HG02763 (cell line): ENCODE measurements at regions not wholly inside any gene's neighbourhood (a gene's known extent, or its start where the extent isn't known, plus 50 kb on each side); places are given as distances from the start of the nearest gene placed in this dataset.
"Not testable (repeated sequence)": the region's sequence is repeated elsewhere in the genome, so short reads cannot be mapped to it uniquely, and the experiment has no call there.

ENCODE experiments used
- ATAC-seq: cut with Tn5 transposase; IDR thresholded peaks from one replicate; pipeline ENCODE4 v1.9.1; 2021; ENCODE audit warnings: mild to moderate bottlenecking, moderate library complexity; ENCODE audit not compliant: unreplicated experiment

- ATAC-seq, result no peak
Observed at GRCh38 chrX:9372866-9373265, 92.0 kb upstream of the TBL1X start.

GRCh38 chrX:9373789-9374188 lies 91.1 kb upstream of the TBL1X start:
- no peak for ATAC-seq

GRCh38 chrX:9374555-9374954 lies 90.3 kb upstream of the TBL1X start:
- ATAC-seq, result no peak

GRCh38 chrX:9376111-9376510 lies 88.7 kb upstream of the TBL1X start:
- no peak for ATAC-seq

- ATAC-seq, result not testable (repeated sequence)
Observed at GRCh38 chrX:9377216-9377615, 87.6 kb upstream of the TBL1X start.

- ATAC-seq, result no peak
Observed at GRCh38 chrX:9378980-9379696, 85.7 kb upstream of the TBL1X start.

- no peak for ATAC-seq
Observed at GRCh38 chrX:9379697-9380551, 84.9 kb upstream of the TBL1X start.

GRCh38 chrX:9383655-9384054 lies 81.2 kb upstream of the TBL1X start:
- ATAC-seq, result no peak

GRCh38 chrX:9388450-9388849 lies 76.4 kb upstream of the TBL1X start:
- no peak for ATAC-seq

- no peak for ATAC-seq
Observed at GRCh38 chrX:9390121-9390520, 74.7 kb upstream of the TBL1X start.

GRCh38 chrX:9390693-9391368 lies 74.0 kb upstream of the TBL1X start:
- no peak for ATAC-seq

GRCh38 chrX:9392445-9392844 lies 72.4 kb upstream of the TBL1X start:
- ATAC-seq, result no peak

- ATAC-seq, result no peak
Observed at GRCh38 chrX:9393571-9393970, 71.3 kb upstream of the TBL1X start.

GRCh38 chrX:9394212-9394611 lies 70.6 kb upstream of the TBL1X start:
- ATAC-seq, result no peak

GRCh38 chrX:9396930-9397329 lies 67.9 kb upstream of the TBL1X start:
- no peak for ATAC-seq

- no peak for ATAC-seq
Observed at GRCh38 chrX:9401051-9401450, 63.8 kb upstream of the TBL1X start.

GRCh38 chrX:9403374-9403773 lies 61.5 kb upstream of the TBL1X start:
- no peak for ATAC-seq

- not testable (repeated sequence) for ATAC-seq
Observed at GRCh38 chrX:9405635-9406034, 59.2 kb upstream of the TBL1X start.

- not testable (repeated sequence) for ATAC-seq
Observed at GRCh38 chrX:9410889-9411288, 54.0 kb upstream of the TBL1X start.

GRCh38 chrX:9411682-9412081 lies 53.2 kb upstream of the TBL1X start:
- ATAC-seq, result not testable (repeated sequence)

GRCh38 chrX:9414416-9414815 lies 50.4 kb upstream of the TBL1X start:
- no peak for ATAC-seq
